A549 (cell line): ENCODE measurements at regions not wholly inside any gene's neighbourhood (a gene's known extent, or its start where the extent isn't known, plus 50 kb on each side); places are given as distances from the start of the nearest gene placed in this dataset.

Source experiments
- ATAC-seq, 2 experiments: fragments of 200-7000 bp in 1 of 2; fragments of >200 bp in 1 of 2; cut with Nextera tagmentation in 1 of 2; cut with Tn5 transposase in 1 of 2; 3 replicates each; pipeline versions ENCODE4 v1.8.0 to v1.9.1; 2018 to 2020; ENCODE audit warnings: mild to moderate bottlenecking in 1 of 2, moderate library complexity in 1 of 2
- CTCF ChIA-PET: fragments of 300-600 bp; sonication (Branson Sonifier 250); formaldehyde crosslinking; extraction: SDS; loops from one replicate; lab custom pipeline; 2021; ENCODE audit warnings: antibody characterized with exemption, inconsistent platforms; lab: Yijun Ruan, JAX
- POLR2A ChIA-PET: fragments of 350-600 bp; formaldehyde crosslinking; extraction: SDS; loops from one replicate; lab custom pipeline; 2021; ENCODE audit warnings: antibody characterized with exemption, inconsistent platforms; lab: Yijun Ruan, JAX
- DNase-seq, 2 experiments: peaks; one replicate each; pipeline versions ENCODE4 v3.0.0 to v3.0.0-alpha.2; 2011 to 2016; ENCODE audit warnings: low read depth in 1 of 2, low spot score in 1 of 2
- FAIRE-seq: peaks from 2 replicates; lab custom pipeline; 2011; peaks lifted over from hg19 to GRCh38; lab: Jason Lieb, UNC
- H3K27ac ChIP-seq, 2 experiments: fragments of >200 bp; sonication (Bioruptor Twin); formaldehyde crosslinking; 3 replicates each; pipeline ENCODE4 v1.5.1; 2016 to 2017
- H3K4me1 ChIP-seq: fragments of >200 bp; sonication (Bioruptor Twin); formaldehyde crosslinking; 3 replicates; pipeline ENCODE4 v1.6.1; 2016
- H3K4me2 ChIP-seq: fragments of >200 bp; sonication (Bioruptor Twin); formaldehyde crosslinking; 3 replicates; pipeline ENCODE4 v1.6.1; 2016
- H3K4me3 ChIP-seq: fragments of >200 bp; sonication (Bioruptor Twin); formaldehyde crosslinking; 3 replicates; pipeline ENCODE4 v1.5.1; 2016
- H3K9me3 ChIP-seq: fragments of >200 bp; sonication (Bioruptor Twin); formaldehyde crosslinking; 3 replicates; pipeline ENCODE4 v1.6.1; 2016
- BHLHE40 ChIP-seq: IDR thresholded peaks from 2 replicates; pipeline ENCODE4 v1.6.1; 2012; ENCODE audit warnings: low read depth, low read length, inconsistent platforms
- CBX2 ChIP-seq: fragments of 200-600 bp; sonication (generic); IDR thresholded peaks from 2 replicates; pipeline ENCODE4 v1.6.1; 2016; ENCODE audit warnings: low read depth, mild to moderate bottlenecking, borderline replicate concordance
- CEBPB ChIP-seq, 2 experiments: fragments of >200 bp in 1 of 2; sonication (Bioruptor Twin) in 1 of 2; formaldehyde crosslinking in 1 of 2; IDR thresholded peaks; 2 replicates each; pipeline ENCODE4 v1.6.1; 2012 to 2016
- CTCF ChIP-seq: fragments of >200 bp; sonication (Bioruptor Twin); formaldehyde crosslinking; IDR thresholded peaks from 3 replicates; pipeline ENCODE4 v1.5.1; 2016
- EHF ChIP-seq: fragments of 250-450 bp; sonication (Bioruptor Pico); IDR thresholded peaks from 2 replicates; pipeline ENCODE4 v1.5.0; 2020; ENCODE audit warnings: mild to moderate bottlenecking
- EP300 ChIP-seq, 2 experiments: fragments of >200 bp; sonication (Bioruptor Twin); formaldehyde crosslinking; IDR thresholded peaks; 2 replicates in 1 of 2; 3 replicates in 1 of 2; pipeline ENCODE4 v1.6.1; 2016 to 2017
- ESRRA ChIP-seq: fragments of 150-350 bp; IDR thresholded peaks from 2 replicates; pipeline ENCODE4 v1.6.1; 2014; ENCODE audit warnings: mild to moderate bottlenecking, low read length, borderline replicate concordance
- FOSB ChIP-seq: fragments of 250-450 bp; sonication (Bioruptor Pico); IDR thresholded peaks from 2 replicates; pipeline ENCODE4 v1.5.0; 2020; ENCODE audit warnings: mild to moderate bottlenecking, moderate library complexity
- FOXS1 ChIP-seq: fragments of 250-450 bp; sonication (Bioruptor Pico); IDR thresholded peaks from 2 replicates; pipeline ENCODE4 v1.5.0; 2020; ENCODE audit warnings: mild to moderate bottlenecking, moderate library complexity
- GATA3 ChIP-seq: IDR thresholded peaks from 2 replicates; pipeline ENCODE4 v1.6.1; 2012; ENCODE audit warnings: borderline replicate concordance
- HDAC2 ChIP-seq: fragments of 200-600 bp; sonication (generic); IDR thresholded peaks from 2 replicates; pipeline ENCODE4 v1.6.1; 2016
- HOXA7 ChIP-seq: fragments of 250-450 bp; sonication (Bioruptor Pico); IDR thresholded peaks from 2 replicates; pipeline ENCODE4 v1.5.0; 2020; ENCODE audit warnings: mild to moderate bottlenecking, moderate library complexity
- HOXB13 ChIP-seq: fragments of 250-450 bp; sonication (Bioruptor Pico); IDR thresholded peaks from 2 replicates; pipeline ENCODE4 v1.5.0; 2020; ENCODE audit warnings: low read depth, mild to moderate bottlenecking, moderate library complexity
- HOXB5 ChIP-seq: fragments of 250-450 bp; sonication (Bioruptor Pico); IDR thresholded peaks from 2 replicates; pipeline ENCODE4 v1.5.0; 2020; ENCODE audit warnings: mild to moderate bottlenecking, moderate library complexity
- JUNB ChIP-seq: fragments of >200 bp; sonication (Bioruptor Twin); formaldehyde crosslinking; IDR thresholded peaks from 2 replicates; pipeline ENCODE4 v1.6.1; 2016
- NFE2L2 ChIP-seq: fragments of 150-350 bp; conservative IDR thresholded peaks from 2 replicates; pipeline ENCODE4 v1.6.1; 2014; ENCODE audit warnings: low read length
- NR3C1 ChIP-seq: fragments of >200 bp; sonication (Bioruptor Twin); formaldehyde crosslinking; IDR thresholded peaks from 3 replicates; pipeline ENCODE4 v1.6.1; 2017
- PHF8 ChIP-seq: fragments of 200-600 bp; sonication (generic); IDR thresholded peaks from 2 replicates; pipeline ENCODE4 v1.6.1; 2016; ENCODE audit warnings: low read depth, mild to moderate bottlenecking, antibody characterized with exemption, moderate library complexity, borderline replicate concordance
- RCOR1 ChIP-seq: fragments of 150-350 bp; IDR thresholded peaks from 2 replicates; pipeline ENCODE4 v1.6.1; 2014; ENCODE audit warnings: antibody characterized with exemption, low read length, low read depth
- RNF2 ChIP-seq: fragments of 200-600 bp; sonication (generic); IDR thresholded peaks from 2 replicates; pipeline ENCODE4 v1.6.1; 2016; ENCODE audit warnings: low read depth, mild to moderate bottlenecking, antibody characterized with exemption, moderate library complexity, borderline replicate concordance
- SMC3 ChIP-seq: fragments of >200 bp; sonication (Bioruptor Twin); formaldehyde crosslinking; IDR thresholded peaks from 3 replicates; pipeline ENCODE4 v1.6.1; 2018; ENCODE audit warnings: inconsistent platforms
- SREBF2 ChIP-seq: fragments of 450-650 bp; IDR thresholded peaks from 2 replicates; pipeline ENCODE4 v1.6.1; 2014; ENCODE audit warnings: mild to moderate bottlenecking, moderate library complexity
- TFCP2L1 ChIP-seq: fragments of 250-450 bp; sonication (Bioruptor Pico); IDR thresholded peaks from 2 replicates; pipeline ENCODE4 v1.5.0; 2021; ENCODE audit warnings: mild to moderate bottlenecking
- TP53 ChIP-seq: fragments of 250-450 bp; sonication (Bioruptor Pico); IDR thresholded peaks from 2 replicates; pipeline ENCODE4 v1.5.0; 2021; ENCODE audit warnings: mild to moderate bottlenecking, moderate library complexity
- ZFP36 ChIP-seq: fragments of 450-650 bp; IDR thresholded peaks from 2 replicates; pipeline ENCODE4 v1.6.1; 2014; ENCODE audit warnings: borderline replicate concordance; ENCODE audit not compliant: partially characterized antibody
- WGBS: methylation state at CpG from one replicate; pipeline ENCODE4 v1.1.6; 2017; ENCODE audit errors: missing lambda C conversion rate; 5-methylcytosine and 5-hydroxymethylcytosine counted together
- TF ChIP-seq, protein P1 (sequence below): fragments of 250-450 bp; sonication (Bioruptor Pico); IDR thresholded peaks from 2 replicates; pipeline ENCODE4 v1.5.0; 2021; ENCODE audit warnings: mild to moderate bottlenecking, moderate library complexity, borderline replicate concordance
- TF ChIP-seq, protein P2 (sequence below): fragments of 250-450 bp; sonication (Bioruptor Pico); IDR thresholded peaks from 2 replicates; pipeline ENCODE4 v1.5.0; 2020; ENCODE audit warnings: low read depth, mild to moderate bottlenecking, moderate library complexity
- TF ChIP-seq, protein P3 (sequence below): IDR thresholded peaks from 2 replicates; pipeline ENCODE4 v1.6.1; 2012; ENCODE audit warnings: low read depth, borderline replicate concordance

- no peak for TF ChIP-seq FOSB
- TF ChIP-seq HOXA7 (CRISPR knock-in tag) = no peak
- TF ChIP-seq TP53 (CRISPR knock-in tag) = no peak
- no peak for TF ChIP-seq BHLHE40
- no peak for TF ChIP-seq RNF2
- TF ChIP-seq SMC3 = no peak
- no peak for TF ChIP-seq GATA3
- no peak for TF ChIP-seq EHF
- no peak for TF ChIP-seq FOXS1 (CRISPR knock-in tag)
- no peak for TF ChIP-seq HDAC2
- TF ChIP-seq, protein P1, sequence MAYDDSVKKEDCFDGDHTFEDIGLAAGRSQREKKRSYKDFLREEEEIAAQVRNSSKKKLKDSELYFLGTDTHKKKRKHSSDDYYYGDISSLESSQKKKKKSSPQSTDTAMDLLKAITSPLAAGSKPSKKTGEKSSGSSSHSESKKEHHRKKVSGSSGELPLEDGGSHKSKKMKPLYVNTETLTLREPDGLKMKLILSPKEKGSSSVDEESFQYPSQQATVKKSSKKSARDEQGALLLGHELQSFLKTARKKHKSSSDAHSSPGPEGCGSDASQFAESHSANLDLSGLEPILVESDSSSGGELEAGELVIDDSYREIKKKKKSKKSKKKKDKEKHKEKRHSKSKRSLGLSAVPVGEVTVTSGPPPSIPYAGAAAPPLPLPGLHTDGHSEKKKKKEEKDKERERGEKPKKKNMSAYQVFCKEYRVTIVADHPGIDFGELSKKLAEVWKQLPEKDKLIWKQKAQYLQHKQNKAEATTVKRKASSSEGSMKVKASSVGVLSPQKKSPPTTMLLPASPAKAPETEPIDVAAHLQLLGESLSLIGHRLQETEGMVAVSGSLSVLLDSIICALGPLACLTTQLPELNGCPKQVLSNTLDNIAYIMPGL = no peak
- TF ChIP-seq, protein P2, sequence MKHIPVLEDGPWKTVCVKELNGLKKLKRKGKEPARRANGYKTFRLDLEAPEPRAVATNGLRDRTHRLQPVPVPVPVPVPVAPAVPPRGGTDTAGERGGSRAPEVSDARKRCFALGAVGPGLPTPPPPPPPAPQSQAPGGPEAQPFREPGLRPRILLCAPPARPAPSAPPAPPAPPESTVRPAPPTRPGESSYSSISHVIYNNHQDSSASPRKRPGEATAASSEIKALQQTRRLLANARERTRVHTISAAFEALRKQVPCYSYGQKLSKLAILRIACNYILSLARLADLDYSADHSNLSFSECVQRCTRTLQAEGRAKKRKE (CRISPR knock-in tag) = no peak
- TF ChIP-seq ESRRA = no peak
- TF ChIP-seq EP300 (IDR thresholded peaks at IDR 0.05) = no peak
- TF ChIP-seq ZFP36 = no peak
- TF ChIP-seq, all 56 proteins: peak for 0
- CTCF ChIA-PET = no interaction called here
Observed at GRCh38 chr13:65615506-65615905, 1614.6 kb downstream of the PCDH9 start.

DNA sequence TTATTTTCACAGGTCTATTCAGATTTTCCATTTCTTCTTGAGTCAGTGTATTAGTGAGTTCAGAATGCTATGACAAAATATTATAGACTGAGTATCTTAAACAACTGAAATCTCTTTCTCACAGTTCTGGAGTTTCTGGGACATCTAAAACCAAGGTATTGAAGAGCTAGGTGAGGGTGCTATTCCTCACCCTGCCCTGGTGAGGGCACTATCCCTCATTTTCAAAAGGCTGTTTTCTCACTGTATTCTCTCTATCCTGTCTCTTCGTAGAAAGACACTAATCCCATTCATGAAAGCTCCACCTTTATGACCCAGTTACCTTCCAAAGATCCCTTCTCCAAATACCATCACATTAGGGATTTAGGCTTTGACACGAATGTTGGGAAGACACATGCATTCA is 1617.1 kb downstream of the PCDH9 start:
- peak in 1 of 2 experiments; percentile 2 for DNase-seq
- ATAC-seq = no peak
- FAIRE-seq = no peak
- TF ChIP-seq HOXA7 (CRISPR knock-in tag) (no peak), CEBPB (IDR thresholded peaks at IDR 0.05) (no peak), HDAC2 (no peak), CBX2 (no peak)
- TF ChIP-seq, protein P3, sequence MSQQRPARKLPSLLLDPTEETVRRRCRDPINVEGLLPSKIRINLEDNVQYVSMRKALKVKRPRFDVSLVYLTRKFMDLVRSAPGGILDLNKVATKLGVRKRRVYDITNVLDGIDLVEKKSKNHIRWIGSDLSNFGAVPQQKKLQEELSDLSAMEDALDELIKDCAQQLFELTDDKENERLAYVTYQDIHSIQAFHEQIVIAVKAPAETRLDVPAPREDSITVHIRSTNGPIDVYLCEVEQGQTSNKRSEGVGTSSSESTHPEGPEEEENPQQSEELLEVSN = no peak
- TF ChIP-seq, all 56 proteins: peak for 0
- no peak overlapping the region for H3K4me3 ChIP-seq
- H3K4me1 ChIP-seq = no peaks in the 10 kb centered on the region
- ChIA-PET CTCF (no interaction called here), POLR2A (no interaction called here)
- no peak overlapping the region for H3K4me2 ChIP-seq
- 57% methylated on average over 2 of the region's 2 CpGs for WGBS
- H3K27ac ChIP-seq = no peak overlapping the region
- H3K9me3 ChIP-seq = no peaks in the 10 kb centered on the region

More at GRCh38 chr13:65615506-65615905, 1614.6 kb downstream of the PCDH9 start:
- Histone ChIP-seq H3K4me1 (no peaks in the 10 kb centered on the region), H3K4me3 (no peak overlapping the region), H3K9me3 (no peaks in the 10 kb centered on the region), H3K27ac (no peak overlapping the region), H3K4me2 (no peak overlapping the region)
- ATAC-seq (no peak), FAIRE-seq (no peak), DNase-seq (no peak)
- POLR2A ChIA-PET = no interaction called here
- 83% methylated on average over 3 of the region's 3 CpGs for WGBS

- no peak for TF ChIP-seq HOXB13
- FAIRE-seq (no peak), ATAC-seq (no peak), DNase-seq (no peak)
- whole genome bisulfite sequencing = 75% methylated on average over 2 of the region's 2 CpGs
- Histone ChIP-seq H3K4me3 (no peak overlapping the region), H3K4me1 (no peaks in the 10 kb centered on the region), H3K4me2 (no peak overlapping the region), H3K27ac (no peak overlapping the region), H3K9me3 (no peaks in the 10 kb centered on the region)
- ChIA-PET CTCF (no interaction called here), POLR2A (no interaction called here)
Observed at GRCh38 chr13:65609350-65609749, 1620.8 kb downstream of the PCDH9 start.

DNA sequence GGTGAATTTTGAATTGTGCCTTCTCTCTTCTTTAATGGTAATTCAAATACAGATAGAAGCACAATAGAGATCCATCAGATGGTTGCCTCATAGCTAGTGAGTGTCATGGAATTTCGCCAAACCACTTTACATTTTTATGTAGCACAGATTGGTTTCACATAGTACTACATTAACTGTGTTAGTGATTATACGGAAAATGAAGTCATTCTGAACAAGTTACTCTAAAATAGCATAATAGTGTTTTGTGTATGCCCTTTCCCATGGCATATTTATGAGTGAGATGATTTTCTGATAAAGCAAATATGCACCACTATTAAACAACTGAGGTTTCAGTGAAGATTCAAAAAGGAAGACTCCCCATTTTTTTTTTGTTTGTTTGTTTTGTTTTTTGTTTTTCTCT is 1623.5 kb downstream of the PCDH9 start:
- POLR2A ChIA-PET = no interaction called here
- WGBS = 59% methylated on average over 2 of the region's 2 CpGs
- no peak for ATAC-seq
- H3K4me2 ChIP-seq = no peak overlapping the region
- no peak overlapping the region for H3K27ac ChIP-seq
- CTCF ChIA-PET = no interaction called here
- no peak for DNase-seq
- no peaks in the 10 kb centered on the region for H3K4me1 ChIP-seq
- H3K9me3 ChIP-seq = no peaks in the 10 kb centered on the region
- FAIRE-seq = no peak
- TF ChIP-seq NR3C1 (no peak), CTCF (no peak), CBX2 (no peak), CEBPB (IDR thresholded peaks at IDR 0.05) (no peak), SREBF2 (no peak), HOXB5 (CRISPR knock-in tag) (no peak), PHF8 (no peak), RCOR1 (no peak), JUNB (no peak), NFE2L2 (no peak), TFCP2L1 (CRISPR knock-in tag) (no peak), FOSB (no peak), FOXS1 (CRISPR knock-in tag) (no peak)
- H3K4me3 ChIP-seq = no peak overlapping the region
